HEK293 (cell line): ENCODE measurements at regions not wholly inside any gene's neighbourhood (a gene's known extent, or its start where the extent isn't known, plus 50 kb on each side); places are given as distances from the start of the nearest gene placed in this dataset.

Experiments
- KLF8 ChIP-seq: fragments of 450-650 bp; formaldehyde crosslinking; IDR thresholded peaks from 2 replicates; pipeline ENCODE4 v1.5.1; 2016; ENCODE audit warnings: missing biosample characterization, missing genetic modification characterization
- MEIS1 ChIP-seq: sonication (generic); formaldehyde crosslinking; IDR thresholded peaks from 2 replicates; pipeline ENCODE4 v1.8.1; 2022; ENCODE audit warnings: missing genetic modification reagents, mild to moderate bottlenecking, borderline replicate concordance
- YY1 ChIP-seq: fragments of 450-650 bp; formaldehyde crosslinking; IDR thresholded peaks from 2 replicates; pipeline ENCODE4 v1.5.1; 2018; ENCODE audit warnings: missing biosample characterization, missing genetic modification characterization
- ZNF140 ChIP-seq: fragments of 450-650 bp; formaldehyde crosslinking; IDR thresholded peaks from 2 replicates; pipeline ENCODE4 v1.5.1; 2016; ENCODE audit warnings: missing biosample characterization, missing genetic modification characterization
- ZNF274 ChIP-seq, 2 experiments: fragments of 200-500 bp in 1 of 2; fragments of 450-650 bp in 1 of 2; sonication (Bioruptor generic) in 1 of 2; formaldehyde crosslinking in 1 of 2; IDR thresholded peaks; 2 replicates each; pipeline versions ENCODE4 v1.5.1 to v1.6.1; 2014 to 2016; ENCODE audit warnings: borderline replicate concordance in 1 of 2, inconsistent platforms in 1 of 2, low read length in 1 of 2, missing biosample characterization in 1 of 2, missing genetic modification characterization in 1 of 2
- ZNF585B ChIP-seq: fragments of 450-650 bp; formaldehyde crosslinking; IDR thresholded peaks from 2 replicates; pipeline ENCODE4 v1.5.1; 2016; ENCODE audit warnings: missing biosample characterization, missing genetic modification characterization
- ZNF747 ChIP-seq: fragments of 450-650 bp; formaldehyde crosslinking; IDR thresholded peaks from 2 replicates; pipeline ENCODE4 v1.5.1; 2016; ENCODE audit warnings: missing biosample characterization, missing genetic modification characterization
- TF ChIP-seq, protein P1 (sequence below): fragments of 450-650 bp; formaldehyde crosslinking; IDR thresholded peaks from 2 replicates; pipeline ENCODE4 v1.5.1; 2016; ENCODE audit warnings: missing biosample characterization, missing genetic modification characterization
- TF ChIP-seq, protein P2 (sequence below): fragments of 450-650 bp; formaldehyde crosslinking; IDR thresholded peaks from 2 replicates; pipeline ENCODE4 v1.5.0; 2017; ENCODE audit warnings: missing biosample characterization, missing genetic modification characterization, borderline replicate concordance
- TF ChIP-seq, protein P3 (sequence below): IDR thresholded peaks from 2 replicates; pipeline ENCODE4 v1.6.1; 2011; ENCODE audit warnings: mild to moderate bottlenecking, low read depth, low read length, borderline replicate concordance
- TF ChIP-seq, protein P4 (sequence below): fragments of 450-650 bp; formaldehyde crosslinking; IDR thresholded peaks from 2 replicates; pipeline ENCODE4 v1.5.1; 2016; ENCODE audit warnings: missing biosample characterization, missing genetic modification characterization, low read depth

DNA sequence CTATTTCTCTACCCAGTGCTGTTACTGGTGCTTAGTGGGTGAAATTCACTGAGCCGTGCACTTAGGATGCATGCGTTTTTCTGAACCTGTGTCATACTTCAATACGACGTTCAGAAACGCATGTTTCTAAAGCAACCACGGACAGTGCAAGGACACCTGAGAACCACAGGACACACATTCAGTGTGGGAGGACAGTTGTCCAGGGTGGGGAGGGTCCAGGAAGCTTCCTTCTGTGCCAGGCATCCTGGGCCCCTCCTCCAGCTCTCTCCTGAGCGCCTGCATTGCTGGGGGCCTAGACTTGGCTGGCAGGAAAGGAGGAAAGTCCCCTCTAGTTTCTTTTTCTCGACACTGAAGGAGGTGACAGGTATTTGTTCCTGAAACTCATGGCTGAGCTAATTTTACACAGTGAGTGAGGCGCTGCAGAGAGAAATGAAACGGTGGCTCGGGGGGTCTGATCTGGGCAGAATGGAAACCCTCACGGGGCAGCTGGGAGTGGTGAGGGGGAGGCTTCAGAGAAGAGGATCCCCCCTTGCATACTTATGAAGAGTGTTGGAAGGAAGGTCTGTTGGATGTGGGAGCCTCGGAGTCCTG, 89.9 kb downstream of the IRF8 start:
- TF ChIP-seq, protein P1, sequence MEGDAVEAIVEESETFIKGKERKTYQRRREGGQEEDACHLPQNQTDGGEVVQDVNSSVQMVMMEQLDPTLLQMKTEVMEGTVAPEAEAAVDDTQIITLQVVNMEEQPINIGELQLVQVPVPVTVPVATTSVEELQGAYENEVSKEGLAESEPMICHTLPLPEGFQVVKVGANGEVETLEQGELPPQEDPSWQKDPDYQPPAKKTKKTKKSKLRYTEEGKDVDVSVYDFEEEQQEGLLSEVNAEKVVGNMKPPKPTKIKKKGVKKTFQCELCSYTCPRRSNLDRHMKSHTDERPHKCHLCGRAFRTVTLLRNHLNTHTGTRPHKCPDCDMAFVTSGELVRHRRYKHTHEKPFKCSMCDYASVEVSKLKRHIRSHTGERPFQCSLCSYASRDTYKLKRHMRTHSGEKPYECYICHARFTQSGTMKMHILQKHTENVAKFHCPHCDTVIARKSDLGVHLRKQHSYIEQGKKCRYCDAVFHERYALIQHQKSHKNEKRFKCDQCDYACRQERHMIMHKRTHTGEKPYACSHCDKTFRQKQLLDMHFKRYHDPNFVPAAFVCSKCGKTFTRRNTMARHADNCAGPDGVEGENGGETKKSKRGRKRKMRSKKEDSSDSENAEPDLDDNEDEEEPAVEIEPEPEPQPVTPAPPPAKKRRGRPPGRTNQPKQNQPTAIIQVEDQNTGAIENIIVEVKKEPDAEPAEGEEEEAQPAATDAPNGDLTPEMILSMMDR (tag by site-specific recombination): no peak
- TF ChIP-seq ZNF140 (tag by site-specific recombination) (no peak), ZNF274 (IDR thresholded peaks at IDR 0.05; ENCODE audit: low read length) (no peak), ZNF274 (tag by site-specific recombination; IDR thresholded peaks at IDR 0.05; ENCODE audit: borderline replicate concordance) (no peak), MEIS1 (CRISPR knock-in tag) (no peak), YY1 (no peak), ZNF747 (tag by site-specific recombination) (no peak), ZNF585B (no peak), KLF8 (no peak)
- TF ChIP-seq, protein P2, sequence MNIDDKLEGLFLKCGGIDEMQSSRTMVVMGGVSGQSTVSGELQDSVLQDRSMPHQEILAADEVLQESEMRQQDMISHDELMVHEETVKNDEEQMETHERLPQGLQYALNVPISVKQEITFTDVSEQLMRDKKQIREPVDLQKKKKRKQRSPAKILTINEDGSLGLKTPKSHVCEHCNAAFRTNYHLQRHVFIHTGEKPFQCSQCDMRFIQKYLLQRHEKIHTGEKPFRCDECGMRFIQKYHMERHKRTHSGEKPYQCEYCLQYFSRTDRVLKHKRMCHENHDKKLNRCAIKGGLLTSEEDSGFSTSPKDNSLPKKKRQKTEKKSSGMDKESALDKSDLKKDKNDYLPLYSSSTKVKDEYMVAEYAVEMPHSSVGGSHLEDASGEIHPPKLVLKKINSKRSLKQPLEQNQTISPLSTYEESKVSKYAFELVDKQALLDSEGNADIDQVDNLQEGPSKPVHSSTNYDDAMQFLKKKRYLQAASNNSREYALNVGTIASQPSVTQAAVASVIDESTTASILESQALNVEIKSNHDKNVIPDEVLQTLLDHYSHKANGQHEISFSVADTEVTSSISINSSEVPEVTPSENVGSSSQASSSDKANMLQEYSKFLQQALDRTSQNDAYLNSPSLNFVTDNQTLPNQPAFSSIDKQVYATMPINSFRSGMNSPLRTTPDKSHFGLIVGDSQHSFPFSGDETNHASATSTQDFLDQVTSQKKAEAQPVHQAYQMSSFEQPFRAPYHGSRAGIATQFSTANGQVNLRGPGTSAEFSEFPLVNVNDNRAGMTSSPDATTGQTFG (tag by site-specific recombination): no peak
- TF ChIP-seq, protein P3, sequence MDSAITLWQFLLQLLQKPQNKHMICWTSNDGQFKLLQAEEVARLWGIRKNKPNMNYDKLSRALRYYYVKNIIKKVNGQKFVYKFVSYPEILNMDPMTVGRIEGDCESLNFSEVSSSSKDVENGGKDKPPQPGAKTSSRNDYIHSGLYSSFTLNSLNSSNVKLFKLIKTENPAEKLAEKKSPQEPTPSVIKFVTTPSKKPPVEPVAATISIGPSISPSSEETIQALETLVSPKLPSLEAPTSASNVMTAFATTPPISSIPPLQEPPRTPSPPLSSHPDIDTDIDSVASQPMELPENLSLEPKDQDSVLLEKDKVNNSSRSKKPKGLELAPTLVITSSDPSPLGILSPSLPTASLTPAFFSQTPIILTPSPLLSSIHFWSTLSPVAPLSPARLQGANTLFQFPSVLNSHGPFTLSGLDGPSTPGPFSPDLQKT: no peak
- TF ChIP-seq, protein P4, sequence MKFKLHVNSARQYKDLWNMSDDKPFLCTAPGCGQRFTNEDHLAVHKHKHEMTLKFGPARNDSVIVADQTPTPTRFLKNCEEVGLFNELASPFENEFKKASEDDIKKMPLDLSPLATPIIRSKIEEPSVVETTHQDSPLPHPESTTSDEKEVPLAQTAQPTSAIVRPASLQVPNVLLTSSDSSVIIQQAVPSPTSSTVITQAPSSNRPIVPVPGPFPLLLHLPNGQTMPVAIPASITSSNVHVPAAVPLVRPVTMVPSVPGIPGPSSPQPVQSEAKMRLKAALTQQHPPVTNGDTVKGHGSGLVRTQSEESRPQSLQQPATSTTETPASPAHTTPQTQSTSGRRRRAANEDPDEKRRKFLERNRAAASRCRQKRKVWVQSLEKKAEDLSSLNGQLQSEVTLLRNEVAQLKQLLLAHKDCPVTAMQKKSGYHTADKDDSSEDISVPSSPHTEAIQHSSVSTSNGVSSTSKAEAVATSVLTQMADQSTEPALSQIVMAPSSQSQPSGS: no peak
